ENCODE measurements at regions not wholly inside any gene's neighbourhood (a gene's known extent, or its start where the extent isn't known, plus 50 kb on each side); places are given as distances from the start of the nearest gene placed in this dataset.

DNA sequence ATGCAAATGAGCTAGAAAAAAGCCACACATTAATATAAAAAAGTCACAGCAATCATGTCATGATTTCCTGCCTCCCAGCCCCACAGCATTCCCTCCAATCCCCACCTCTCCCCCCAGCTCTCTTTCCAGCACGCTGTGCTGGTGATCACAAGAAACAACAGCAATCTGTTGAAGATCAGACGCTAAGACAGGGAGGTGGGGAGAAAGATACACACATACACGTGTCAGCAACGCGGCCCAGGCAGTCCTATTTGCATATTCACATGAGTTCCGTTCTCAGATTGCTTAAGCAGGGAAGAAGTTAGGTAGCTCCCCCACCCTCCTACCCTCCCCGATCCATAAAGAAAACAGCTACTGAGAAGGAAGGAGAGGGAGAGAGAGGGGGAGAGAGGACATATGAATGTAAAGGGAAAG lies 405.5 kb upstream of the PSMD7 start:
- no peaks in the 10 kb centered on the region for H3K27me3 ChIP-seq (ENCODE audit: control insufficient read depth, insufficient read depth, low read length)
- no peak overlapping the region for H3K4me3 ChIP-seq (ENCODE audit: low read depth, low read length)
- no peak for DNase-seq (ENCODE audit: low read depth)
- TF ChIP-seq, protein P1, sequence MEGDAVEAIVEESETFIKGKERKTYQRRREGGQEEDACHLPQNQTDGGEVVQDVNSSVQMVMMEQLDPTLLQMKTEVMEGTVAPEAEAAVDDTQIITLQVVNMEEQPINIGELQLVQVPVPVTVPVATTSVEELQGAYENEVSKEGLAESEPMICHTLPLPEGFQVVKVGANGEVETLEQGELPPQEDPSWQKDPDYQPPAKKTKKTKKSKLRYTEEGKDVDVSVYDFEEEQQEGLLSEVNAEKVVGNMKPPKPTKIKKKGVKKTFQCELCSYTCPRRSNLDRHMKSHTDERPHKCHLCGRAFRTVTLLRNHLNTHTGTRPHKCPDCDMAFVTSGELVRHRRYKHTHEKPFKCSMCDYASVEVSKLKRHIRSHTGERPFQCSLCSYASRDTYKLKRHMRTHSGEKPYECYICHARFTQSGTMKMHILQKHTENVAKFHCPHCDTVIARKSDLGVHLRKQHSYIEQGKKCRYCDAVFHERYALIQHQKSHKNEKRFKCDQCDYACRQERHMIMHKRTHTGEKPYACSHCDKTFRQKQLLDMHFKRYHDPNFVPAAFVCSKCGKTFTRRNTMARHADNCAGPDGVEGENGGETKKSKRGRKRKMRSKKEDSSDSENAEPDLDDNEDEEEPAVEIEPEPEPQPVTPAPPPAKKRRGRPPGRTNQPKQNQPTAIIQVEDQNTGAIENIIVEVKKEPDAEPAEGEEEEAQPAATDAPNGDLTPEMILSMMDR (IDR thresholded peaks at IDR 0.05; ENCODE audit: insufficient read depth, low read length, severe bottlenecking), result no peak
- H3K36me3 ChIP-seq (ENCODE audit: control insufficient read depth, insufficient read depth, low read length), result no peaks in the 10 kb centered on the region
- FAIRE-seq, result no peak

DNA sequence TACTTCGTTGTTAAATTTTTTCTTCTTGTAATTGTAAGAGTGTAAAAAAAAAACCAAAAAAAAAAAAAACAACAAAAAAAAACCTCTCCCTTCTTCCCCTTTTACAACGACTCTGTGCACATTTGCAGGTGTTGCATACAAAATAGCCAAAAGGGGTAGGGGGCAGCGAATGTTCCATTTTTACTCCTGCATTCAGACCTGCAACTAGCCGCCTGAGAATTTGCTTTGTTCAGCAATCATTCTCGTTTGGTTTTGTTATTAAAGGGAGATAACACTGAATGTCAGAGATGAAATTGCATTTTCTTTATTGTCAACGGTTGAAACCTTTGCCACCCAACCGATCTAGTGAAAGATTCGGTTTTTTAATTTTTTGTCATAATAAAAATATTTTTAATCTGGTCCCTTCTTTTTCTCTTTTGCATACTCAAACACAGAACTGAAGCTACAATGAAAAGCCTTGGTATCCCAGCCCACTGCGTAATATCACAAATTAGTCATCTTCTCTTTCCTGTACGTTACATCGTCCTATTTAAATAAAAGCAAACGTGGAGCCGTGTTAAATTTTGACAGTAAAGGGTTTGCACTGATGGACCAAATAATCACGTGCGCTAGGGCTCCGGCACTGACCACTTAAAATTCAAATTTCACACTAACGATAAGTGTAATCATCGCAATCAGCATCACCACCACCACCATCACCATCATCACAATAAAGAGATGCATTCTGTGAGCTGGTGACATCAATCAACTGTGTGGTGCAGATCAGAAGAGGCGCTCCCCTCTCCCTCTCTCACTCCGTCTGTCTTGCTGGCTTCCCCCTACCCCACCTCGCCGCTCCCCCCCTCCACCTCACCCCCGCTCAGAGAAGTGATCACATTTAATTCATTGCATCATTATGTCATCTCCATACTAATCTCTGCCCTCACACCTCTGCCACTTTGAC lies 406.2 kb upstream of the PSMD7 start:
- no peak for FAIRE-seq
- TF ChIP-seq, protein P1 (IDR thresholded peaks at IDR 0.05; ENCODE audit: insufficient read depth, low read length, severe bottlenecking), result no peak
- no peak for DNase-seq (ENCODE audit: low read depth)
- Histone ChIP-seq H3K27me3 (ENCODE audit: control insufficient read depth, insufficient read depth, low read length) (no peaks in the 10 kb centered on the region), H3K4me3 (ENCODE audit: low read depth, low read length) (no peak overlapping the region), H3K36me3 (ENCODE audit: control insufficient read depth, insufficient read depth, low read length) (no peaks in the 10 kb centered on the region)

DNA sequence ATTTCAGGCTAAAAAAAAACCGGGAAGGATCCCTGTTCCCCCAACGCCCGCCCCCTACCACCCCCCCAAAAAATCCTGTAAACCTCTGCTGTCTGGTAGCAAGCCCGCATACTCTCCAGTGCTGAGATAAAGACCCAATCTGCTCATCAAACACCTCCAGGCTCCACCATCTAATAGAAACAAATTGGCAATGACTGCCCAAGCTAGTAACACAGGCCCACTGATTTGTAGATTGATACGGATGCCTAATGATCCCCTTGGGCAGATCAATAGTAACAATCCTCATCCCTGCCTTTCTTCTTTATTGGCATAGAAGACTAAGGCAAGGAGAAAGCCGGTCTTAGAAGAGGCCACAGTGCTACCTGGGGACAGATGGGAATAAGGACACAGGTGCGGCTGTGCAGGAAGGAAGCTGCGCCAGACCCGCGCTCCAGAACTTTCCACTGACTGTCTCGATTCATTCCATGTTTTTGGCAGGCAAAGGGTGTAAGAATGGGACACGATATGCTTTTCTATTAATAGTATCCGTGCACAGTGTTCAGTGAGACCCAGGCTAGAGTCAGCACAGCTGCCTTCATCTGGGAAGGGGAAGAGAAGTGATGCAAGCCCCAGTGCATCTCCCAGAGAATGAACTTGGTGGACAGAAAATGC lies 407.6 kb upstream of the PSMD7 start:
- Histone ChIP-seq H3K27me3 (ENCODE audit: control insufficient read depth, insufficient read depth, low read length) (no peaks in the 10 kb centered on the region), H3K36me3 (ENCODE audit: control insufficient read depth, insufficient read depth, low read length) (no peaks in the 10 kb centered on the region), H3K4me3 (ENCODE audit: low read depth, low read length) (no peak overlapping the region)
- TF ChIP-seq, protein P1 (IDR thresholded peaks at IDR 0.05; ENCODE audit: insufficient read depth, low read length, severe bottlenecking), result no peak
- FAIRE-seq (no peak), DNase-seq (ENCODE audit: low read depth) (no peak)

DNA sequence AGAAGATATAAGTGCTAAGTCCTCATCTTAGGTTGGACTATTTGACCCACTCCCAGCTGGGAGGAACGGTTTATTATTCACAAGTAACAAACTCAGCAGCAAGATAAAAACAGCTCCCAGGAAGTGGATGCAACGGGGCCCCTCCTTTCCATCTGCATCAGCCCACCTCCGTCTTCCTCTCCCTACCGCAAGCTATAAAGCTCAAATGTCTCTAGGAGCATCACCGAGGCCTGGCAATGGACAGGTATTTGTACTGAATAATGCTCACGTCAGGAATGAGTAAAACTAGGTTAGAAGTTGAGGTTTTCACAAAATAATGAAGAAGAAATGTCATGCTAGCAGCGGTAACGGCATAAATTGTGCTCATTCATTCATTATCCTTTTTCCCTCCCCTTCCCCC lies 408.7 kb upstream of the PSMD7 start:
- FAIRE-seq (no peak), DNase-seq (ENCODE audit: low read depth) (no peak)
- Histone ChIP-seq H3K27me3 (ENCODE audit: control insufficient read depth, insufficient read depth, low read length) (no peaks in the 10 kb centered on the region), H3K36me3 (ENCODE audit: control insufficient read depth, insufficient read depth, low read length) (no peaks in the 10 kb centered on the region), H3K4me3 (ENCODE audit: low read depth, low read length) (no peak overlapping the region)
- TF ChIP-seq, protein P1 (IDR thresholded peaks at IDR 0.05; ENCODE audit: insufficient read depth, low read length, severe bottlenecking), result no peak

DNA sequence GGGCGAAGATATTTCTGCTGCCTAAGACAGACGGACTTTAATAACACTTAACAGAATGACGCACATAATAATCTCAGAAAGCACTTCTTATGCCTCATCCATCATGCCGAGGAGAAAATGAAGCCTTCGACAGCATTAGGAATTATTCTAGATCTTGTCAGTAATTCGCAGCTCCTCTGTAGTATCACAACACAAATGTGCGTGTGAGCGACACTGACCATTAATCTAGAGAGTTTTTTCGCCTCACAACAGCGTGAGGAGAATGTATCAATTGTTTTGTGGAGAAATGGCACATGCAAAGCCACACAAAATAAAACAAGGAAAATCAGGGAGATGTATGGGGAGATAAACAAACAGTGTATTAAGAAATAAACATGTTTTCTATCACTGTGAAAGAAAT lies 410.2 kb upstream of the PSMD7 start:
- FAIRE-seq, result no peak
- no peak overlapping the region for H3K4me3 ChIP-seq (ENCODE audit: low read depth, low read length)
- H3K27me3 ChIP-seq (ENCODE audit: control insufficient read depth, insufficient read depth, low read length), result no peaks in the 10 kb centered on the region
- TF ChIP-seq, protein P1 (IDR thresholded peaks at IDR 0.05; ENCODE audit: insufficient read depth, low read length, severe bottlenecking), result no peak
- no peaks in the 10 kb centered on the region for H3K36me3 ChIP-seq (ENCODE audit: control insufficient read depth, insufficient read depth, low read length)
- no peak for DNase-seq (ENCODE audit: low read depth)
